Pancreas (tissue), 10 donors: ENCODE measurements at regions not wholly inside any gene's neighbourhood (a gene's known extent, or its start where the extent isn't known, plus 50 kb on each side); places are given as distances from the start of the nearest gene placed in this dataset.

Source experiments
- ATAC-seq, 4 donors: fragments of 200-7000 bp; cut with Tn5 transposase; one replicate each; pipeline versions ENCODE4 v1.8.0 to v1.9.1; 2020; ENCODE audit warnings: mild to moderate bottlenecking in 4 of 4, moderate library complexity in 4 of 4
- DNase-seq, 6 donors: peaks; one replicate each; pipeline ENCODE4 v3.0.0-alpha.2; 2020
- FAIRE-seq: peaks from 2 replicates; lab custom pipeline; 2012; peaks lifted over from hg19 to GRCh38; lab: Jason Lieb, UNC
- H3K27ac ChIP-seq, 4 donors: fragments of 200-600 bp; sonication (generic); 1 replicate in 3 of 4; 2 replicates in 1 of 4; pipeline versions ENCODE4 v1.5.0 to v1.8.0; 2020
- H3K27me3 ChIP-seq, 4 donors: fragments of 200-600 bp; one replicate each; pipeline ENCODE4 v1.8.0; 2021
- H3K36me3 ChIP-seq, 3 donors: fragments of 200-600 bp; sonication (generic) in 1 of 3; one replicate each; pipeline versions ENCODE4 v1.5.0 to v1.8.0; 2020 to 2021
- H3K4me1 ChIP-seq, 3 donors: fragments of 200-600 bp; one replicate each; pipeline ENCODE4 v1.8.0; 2021
- H3K4me3 ChIP-seq, 4 donors: fragments of 200-600 bp; sonication (generic) in 2 of 4; one replicate each; pipeline versions ENCODE4 v1.5.0 to v1.8.0; 2020 to 2021
- H3K9me3 ChIP-seq, 4 donors: fragments of 200-600 bp; one replicate each; pipeline ENCODE4 v1.8.0; 2021
- WGBS, 2 donors: extraction: QIAGEN DNeasy Blood & Tissue Kit; methylation state at CpG; one replicate each; pipeline ENCODE4 v1.1.7; 2013; 5-methylcytosine and 5-hydroxymethylcytosine counted together
- intact Hi-C, 3 donors: fragments of 100-400 bp; cut with DNase I; formaldehyde crosslinking; loops; one replicate each; pipeline versions ENCODE4 v1.11.1 to v1.14.2; 2022
- TF ChIP-seq, protein P1 (sequence below), 4 donors: fragments of 200-600 bp; sonication (generic) in 3 of 4; IDR thresholded peaks; one replicate each; pipeline versions ENCODE4 v1.5.0 to v1.8.0; 2021; ENCODE audit warnings: antibody characterized with exemption in 4 of 4
- donor health status: healthy with polysubstance abuse.
- donor health status: DM: no; HTN: no; CAD: no; lungs with moderate emphysema.
- donor health status: DM: no; HTN: no; CAD: no.
- donor health status: control.
- donor health status: control.
- donor health status: Bipolar disorder and iron deficiency.
- donor health status: DM: yes; HTN: yes; CAD: no.
- donor health status: DM: no; HTN: no; CAD: no.
- donor health status: DM: no; HTN: no; CAD: no.
- donor health status: DM: yes; HTN: yes; CAD: no.

DNA sequence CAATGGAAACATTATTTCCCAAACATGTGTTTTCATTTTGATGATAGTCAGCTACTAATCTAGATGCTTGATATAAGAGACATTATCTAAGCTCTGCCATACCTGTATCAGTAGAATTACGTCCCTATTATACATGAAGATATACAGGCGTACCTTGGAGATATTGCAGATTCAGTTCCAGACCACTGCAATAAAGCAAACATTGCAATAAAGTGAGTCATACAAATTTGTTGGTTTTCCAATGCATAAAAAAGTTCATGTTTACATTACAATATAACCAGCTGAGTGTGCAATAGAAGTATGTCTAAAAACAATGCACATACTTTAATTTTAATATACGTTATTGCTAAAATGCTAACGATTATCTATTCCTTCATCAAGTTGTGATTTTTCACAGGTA is 236.0 kb upstream of the ZNF717 start:
- H3K4me1 ChIP-seq: no peaks in the 10 kb centered on the region
- H3K27me3 ChIP-seq: no peaks in the 10 kb centered on the region
- 38 to 51% methylated on average over 4 of the region's 4 CpGs for WGBS, 2 donors
- TF ChIP-seq, protein P1, sequence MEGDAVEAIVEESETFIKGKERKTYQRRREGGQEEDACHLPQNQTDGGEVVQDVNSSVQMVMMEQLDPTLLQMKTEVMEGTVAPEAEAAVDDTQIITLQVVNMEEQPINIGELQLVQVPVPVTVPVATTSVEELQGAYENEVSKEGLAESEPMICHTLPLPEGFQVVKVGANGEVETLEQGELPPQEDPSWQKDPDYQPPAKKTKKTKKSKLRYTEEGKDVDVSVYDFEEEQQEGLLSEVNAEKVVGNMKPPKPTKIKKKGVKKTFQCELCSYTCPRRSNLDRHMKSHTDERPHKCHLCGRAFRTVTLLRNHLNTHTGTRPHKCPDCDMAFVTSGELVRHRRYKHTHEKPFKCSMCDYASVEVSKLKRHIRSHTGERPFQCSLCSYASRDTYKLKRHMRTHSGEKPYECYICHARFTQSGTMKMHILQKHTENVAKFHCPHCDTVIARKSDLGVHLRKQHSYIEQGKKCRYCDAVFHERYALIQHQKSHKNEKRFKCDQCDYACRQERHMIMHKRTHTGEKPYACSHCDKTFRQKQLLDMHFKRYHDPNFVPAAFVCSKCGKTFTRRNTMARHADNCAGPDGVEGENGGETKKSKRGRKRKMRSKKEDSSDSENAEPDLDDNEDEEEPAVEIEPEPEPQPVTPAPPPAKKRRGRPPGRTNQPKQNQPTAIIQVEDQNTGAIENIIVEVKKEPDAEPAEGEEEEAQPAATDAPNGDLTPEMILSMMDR (IDR thresholded peaks at IDR 0.05): no peak
- H3K36me3 ChIP-seq: no peaks in the 10 kb centered on the region
- no peak for FAIRE-seq
- no peak for ATAC-seq
- intact Hi-C loops: no loop called here
- no peak overlapping the region for H3K27ac ChIP-seq
- no peak overlapping the region for H3K4me3 ChIP-seq
- DNase-seq: no peak
- no peaks in the 10 kb centered on the region for H3K9me3 ChIP-seq

GRCh38 chr3:76024640-76025039 is 239.3 kb upstream of the ZNF717 start:
- no peaks in the 10 kb centered on the region for H3K9me3 ChIP-seq
- FAIRE-seq: no peak

DNA sequence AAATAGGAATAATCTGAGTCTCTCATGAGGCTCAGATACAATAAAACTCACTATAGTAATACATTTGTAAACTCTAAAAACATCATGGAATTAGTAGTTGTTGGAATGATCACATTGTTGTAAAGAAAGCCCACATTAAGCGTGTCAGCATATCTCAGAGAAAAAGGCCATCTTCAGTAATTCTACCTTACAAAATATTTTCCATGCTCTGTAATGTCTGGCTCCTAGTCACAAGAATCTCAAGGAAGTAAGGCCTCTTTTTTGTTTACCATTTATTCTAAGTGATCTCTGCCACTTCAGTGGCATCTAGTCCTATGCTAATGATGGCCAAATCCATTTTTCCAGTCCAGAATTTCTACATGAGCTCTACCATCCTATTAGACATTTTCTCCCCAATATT is 240.2 kb upstream of the ZNF717 start:
- intact Hi-C loops: no loop called here
- TF ChIP-seq, protein P1 (IDR thresholded peaks at IDR 0.05): no peak
- ATAC-seq (no peak), DNase-seq (no peak), FAIRE-seq (no peak)
- Histone ChIP-seq H3K27ac (no peak overlapping the region), H3K27me3 (no peaks in the 10 kb centered on the region), H3K4me1 (no peaks in the 10 kb centered on the region), H3K9me3 (no peaks in the 10 kb centered on the region), H3K4me3 (no peak overlapping the region), H3K36me3 (no peaks in the 10 kb centered on the region)
- 40 to 95% methylated on average over 1 of the region's 1 CpG for WGBS, 2 donors

More at GRCh38 chr3:76024640-76025039, 239.3 kb upstream of the ZNF717 start:
- Histone ChIP-seq H3K4me3 (no peak overlapping the region), H3K36me3 (no peaks in the 10 kb centered on the region), H3K27me3 (no peaks in the 10 kb centered on the region), H3K4me1 (no peaks in the 10 kb centered on the region), H3K27ac (no peak overlapping the region)
- 17 to 43% methylated on average over 2 of the region's 2 CpGs for WGBS, 2 donors
- intact Hi-C loops: no loop called here
- DNase-seq (no peak), ATAC-seq (peak in 1 of 4 donors; percentile 48)
- TF ChIP-seq, protein P1 (IDR thresholded peaks at IDR 0.05): peak in 1 of 4 donors; percentile 16

DNA sequence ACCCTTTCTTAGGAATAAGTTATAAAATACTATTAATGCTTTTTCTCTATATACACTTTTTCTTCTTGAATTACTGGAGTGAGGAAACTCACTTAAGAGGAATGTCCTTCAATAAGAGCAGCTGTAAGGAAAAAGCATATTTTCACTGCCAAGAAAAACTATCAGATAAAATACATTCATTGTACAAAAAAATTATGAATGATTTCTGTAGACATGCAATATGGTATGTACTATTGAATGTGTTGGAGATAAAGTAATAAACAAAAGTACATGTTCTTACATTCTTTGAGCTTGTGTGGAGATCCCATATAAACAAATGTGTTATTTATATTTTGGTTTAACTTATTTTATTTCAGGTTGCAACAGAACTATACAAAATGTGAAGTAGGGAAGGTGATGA is 241.0 kb upstream of the ZNF717 start:
- Histone ChIP-seq H3K4me3 (no peak overlapping the region), H3K27ac (no peak overlapping the region), H3K9me3 (no peaks in the 10 kb centered on the region), H3K4me1 (no peaks in the 10 kb centered on the region), H3K27me3 (no peaks in the 10 kb centered on the region), H3K36me3 (no peaks in the 10 kb centered on the region)
- TF ChIP-seq, protein P1 (IDR thresholded peaks at IDR 0.05): no peak
- DNase-seq (no peak), FAIRE-seq (no peak), ATAC-seq (no peak)
- intact Hi-C loops: no loop called here

DNA sequence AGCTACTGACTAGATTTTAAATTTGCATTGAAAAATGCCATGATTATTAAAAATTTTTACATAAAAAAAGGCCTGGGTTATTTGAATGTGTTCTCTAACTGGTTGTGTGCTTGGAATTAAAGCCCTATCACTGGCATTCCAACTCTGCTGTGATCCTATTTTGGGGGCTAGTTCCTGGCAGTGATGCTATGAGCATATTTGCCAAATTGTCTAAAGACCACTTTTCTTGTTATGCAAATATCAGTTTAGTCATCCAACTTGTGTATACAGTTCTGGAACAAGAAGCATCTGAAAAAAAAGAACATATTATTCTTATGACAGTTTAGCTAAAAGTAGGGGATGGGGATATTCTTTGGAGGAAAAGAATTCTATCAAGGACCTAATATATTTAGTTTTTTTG is 243.4 kb upstream of the ZNF717 start:
- Histone ChIP-seq H3K4me1 (no peaks in the 10 kb centered on the region), H3K36me3 (no peaks in the 10 kb centered on the region), H3K27me3 (no peaks in the 10 kb centered on the region), H3K27ac (no peak overlapping the region), H3K9me3 (no peaks in the 10 kb centered on the region), H3K4me3 (no peak overlapping the region)
- no peak for ATAC-seq
- TF ChIP-seq, protein P1 (IDR thresholded peaks at IDR 0.05): no peak
- FAIRE-seq: no peak
- intact Hi-C loops: no loop called here
- no peak for DNase-seq
